Esophagus muscularis mucosa (tissue), 4 donors: ENCODE measurements at regions not wholly inside any gene's neighbourhood (a gene's known extent, or its start where the extent isn't known, plus 50 kb on each side); places are given as distances from the start of the nearest gene placed in this dataset.
"Not testable (repeated sequence)": the region's sequence is repeated elsewhere in the genome, so short reads cannot be mapped to it uniquely, and the experiment has no call there.

Experiments used
- EP300 ChIP-seq: sonication (generic); formaldehyde crosslinking; IDR thresholded peaks from one replicate; pipeline ENCODE4 v1.6.1; 2017; ENCODE audit warnings: antibody characterized with exemption
- POLR2A ChIP-seq: fragments of 450-650 bp; IDR thresholded peaks from one replicate; pipeline ENCODE4 v1.6.1; 2017; ENCODE audit warnings: antibody characterized with exemption, moderate library complexity, mild to moderate bottlenecking, low read depth
- TF ChIP-seq, protein P1 (sequence below), 3 experiments: fragments of 200-600 bp in 2 of 3; fragments of 450-650 bp in 1 of 3; sonication (generic) in 2 of 3; IDR thresholded peaks; one replicate each; pipeline ENCODE4 v1.5.1; 2017 to 2019; ENCODE audit warnings: antibody characterized with exemption in 3 of 3, mild to moderate bottlenecking in 2 of 3, moderate library complexity in 1 of 3

DNA sequence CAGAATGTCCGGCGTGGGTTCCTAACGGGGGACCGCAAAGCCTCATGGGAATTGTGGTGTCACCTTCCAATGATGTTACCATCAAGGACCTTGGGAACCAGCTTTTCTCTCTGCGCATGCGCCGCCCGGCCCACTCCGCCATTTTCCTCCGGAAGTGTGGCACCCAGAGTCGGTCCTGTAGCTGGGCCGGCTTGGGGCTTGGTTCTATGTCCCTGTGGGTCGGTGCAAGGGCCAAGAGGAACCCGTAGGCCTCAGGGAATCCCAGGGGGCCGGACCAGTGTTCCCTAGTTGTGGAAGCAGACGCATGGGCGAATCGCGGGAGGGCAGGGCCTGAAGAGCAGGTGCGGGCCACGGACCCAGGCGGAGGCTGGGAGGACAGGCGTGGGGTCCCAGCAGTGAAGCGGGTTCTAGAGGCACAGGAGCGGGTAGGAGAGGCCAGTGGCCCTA lies 1762.4 kb upstream of the TPTE start:
- not testable (repeated sequence) for TF ChIP-seq POLR2A, EP300
- TF ChIP-seq, protein P1, sequence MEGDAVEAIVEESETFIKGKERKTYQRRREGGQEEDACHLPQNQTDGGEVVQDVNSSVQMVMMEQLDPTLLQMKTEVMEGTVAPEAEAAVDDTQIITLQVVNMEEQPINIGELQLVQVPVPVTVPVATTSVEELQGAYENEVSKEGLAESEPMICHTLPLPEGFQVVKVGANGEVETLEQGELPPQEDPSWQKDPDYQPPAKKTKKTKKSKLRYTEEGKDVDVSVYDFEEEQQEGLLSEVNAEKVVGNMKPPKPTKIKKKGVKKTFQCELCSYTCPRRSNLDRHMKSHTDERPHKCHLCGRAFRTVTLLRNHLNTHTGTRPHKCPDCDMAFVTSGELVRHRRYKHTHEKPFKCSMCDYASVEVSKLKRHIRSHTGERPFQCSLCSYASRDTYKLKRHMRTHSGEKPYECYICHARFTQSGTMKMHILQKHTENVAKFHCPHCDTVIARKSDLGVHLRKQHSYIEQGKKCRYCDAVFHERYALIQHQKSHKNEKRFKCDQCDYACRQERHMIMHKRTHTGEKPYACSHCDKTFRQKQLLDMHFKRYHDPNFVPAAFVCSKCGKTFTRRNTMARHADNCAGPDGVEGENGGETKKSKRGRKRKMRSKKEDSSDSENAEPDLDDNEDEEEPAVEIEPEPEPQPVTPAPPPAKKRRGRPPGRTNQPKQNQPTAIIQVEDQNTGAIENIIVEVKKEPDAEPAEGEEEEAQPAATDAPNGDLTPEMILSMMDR (IDR thresholded peaks at IDR 0.05): not testable (repeated sequence)
